Activated gamma-delta T cell (primary cell): ENCODE measurements at regions not wholly inside any gene's neighbourhood (a gene's known extent, or its start where the extent isn't known, plus 50 kb on each side); places are given as distances from the start of the nearest gene placed in this dataset.

ENCODE experiments used
- DNase-seq: peaks from one replicate; lab custom pipeline; 2025; lab: John Stamatoyannopoulos, UW

DNA sequence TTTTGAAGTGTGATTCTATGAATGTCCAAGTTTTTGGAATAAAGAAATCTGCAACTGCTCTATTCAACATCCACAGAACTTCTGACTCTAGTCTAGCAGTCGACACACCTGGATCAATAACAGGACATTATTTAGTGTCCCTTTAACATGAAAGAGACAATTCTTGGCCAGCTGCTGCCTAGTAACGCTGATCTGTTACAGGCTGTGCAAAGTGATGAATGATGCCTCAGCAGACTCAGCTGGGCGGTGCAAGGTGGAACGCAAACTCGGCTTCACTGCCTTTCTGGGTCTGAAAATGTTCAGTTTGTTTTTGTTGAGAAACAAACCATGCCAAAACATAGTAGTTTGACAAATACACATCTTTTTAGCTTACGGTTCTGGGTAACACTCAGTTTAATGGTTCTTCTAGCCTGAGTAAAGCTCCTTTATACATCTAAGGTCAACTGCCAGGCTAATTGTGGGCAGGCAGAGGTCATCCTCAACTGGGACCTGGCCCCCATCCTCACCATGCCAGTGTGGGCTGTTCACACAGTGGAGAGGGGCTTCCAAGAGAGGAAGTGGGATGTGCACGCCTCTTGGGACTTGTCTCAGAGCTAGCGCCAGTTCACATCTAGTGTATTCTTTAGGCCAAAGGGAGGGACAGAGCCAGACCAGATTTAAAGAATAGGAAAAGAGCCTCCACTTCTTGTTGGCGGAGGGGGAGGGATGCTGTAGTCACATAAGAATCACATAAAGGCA, 879.7 kb downstream of the QKI start:
- DNase-seq, result no peak

GRCh38 chr6:164291224-164291623, 876.7 kb downstream of the QKI start:
- DNase-seq, result no peak

DNA sequence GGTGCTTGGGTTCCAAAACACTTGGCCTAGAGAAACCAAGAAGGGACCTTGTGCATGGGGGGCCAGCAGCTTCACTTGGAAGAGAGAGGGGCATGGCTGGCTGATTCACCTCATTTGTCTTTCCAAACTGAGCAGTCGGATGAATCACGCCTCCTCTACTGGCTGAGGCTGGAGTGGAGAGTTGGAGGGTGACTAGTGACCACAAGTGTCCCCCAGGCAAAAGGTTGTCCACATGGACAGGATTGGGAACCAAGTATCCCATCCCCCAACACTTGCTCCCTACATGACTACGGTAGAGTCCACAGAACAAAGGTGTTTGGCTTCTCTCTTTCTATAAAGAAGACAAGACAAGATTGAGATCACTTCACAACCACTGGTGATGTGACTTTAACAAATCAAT, 875.6 kb downstream of the QKI start:
- no peak for DNase-seq

DNA sequence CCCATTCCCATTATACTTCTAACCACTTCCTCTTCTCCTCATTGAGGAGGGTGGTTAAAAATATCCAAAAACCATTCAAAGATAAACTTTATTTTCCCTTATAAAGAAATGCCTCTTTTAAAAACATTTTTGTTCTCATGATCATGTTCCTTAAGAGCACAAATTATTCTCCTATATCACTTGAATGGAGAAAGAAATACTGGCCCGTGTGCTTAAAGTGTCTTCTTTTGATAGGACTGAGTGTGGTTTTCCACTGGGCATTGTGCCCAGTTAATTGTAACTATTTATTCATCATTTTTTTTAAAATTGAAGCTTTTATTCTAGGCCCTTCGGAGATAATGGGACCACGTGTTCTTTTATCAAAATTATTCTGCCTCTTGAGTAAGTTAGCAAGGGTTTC, 871.5 kb downstream of the QKI start:
- no peak for DNase-seq

GRCh38 chr6:164283574-164283973, 869.1 kb downstream of the QKI start:
- DNase-seq, result no peak

DNA sequence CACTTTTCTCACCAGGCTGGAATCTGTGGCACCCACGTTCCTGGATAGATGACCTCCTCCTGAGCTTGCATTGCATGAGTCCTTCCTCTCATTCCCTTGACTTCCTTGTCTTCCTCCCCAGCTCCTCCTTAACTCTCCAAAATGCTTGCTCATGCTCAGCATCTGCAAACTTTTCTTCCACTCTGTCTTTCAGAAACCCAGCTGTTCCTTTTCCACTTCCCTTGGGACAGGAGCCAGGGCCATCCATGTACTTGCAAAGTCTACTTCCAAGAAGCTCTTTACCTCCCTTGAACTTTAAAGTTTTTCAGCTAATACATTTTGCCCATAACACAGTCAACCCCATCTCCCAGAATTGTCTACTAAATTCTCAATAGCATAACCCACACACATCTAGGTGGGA, 861.7 kb downstream of the QKI start:
- DNase-seq, result no peak

DNA sequence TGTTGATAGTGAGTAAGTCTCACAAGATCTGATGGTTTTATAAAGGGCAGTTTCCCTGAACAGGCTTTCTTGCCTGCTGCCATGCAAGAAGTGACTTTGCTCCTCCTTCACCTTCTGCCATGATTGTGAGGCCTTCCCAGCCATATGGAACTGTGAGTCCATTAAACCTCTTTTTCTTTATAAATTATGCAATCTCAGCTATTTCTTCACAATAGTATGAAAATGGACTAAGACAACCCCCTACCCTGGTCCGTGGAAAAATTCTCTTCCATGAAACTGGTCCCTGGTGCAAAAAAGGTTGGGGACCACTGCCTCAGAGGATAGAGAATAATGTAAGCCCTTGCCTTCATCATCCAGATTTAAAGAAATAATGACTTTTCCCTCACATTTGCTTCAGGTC, 861.3 kb downstream of the QKI start:
- no peak for DNase-seq

- no peak for DNase-seq
These were observed 860.0 kb downstream of the QKI start for GRCh38 chr6:164274493-164274892.

DNA sequence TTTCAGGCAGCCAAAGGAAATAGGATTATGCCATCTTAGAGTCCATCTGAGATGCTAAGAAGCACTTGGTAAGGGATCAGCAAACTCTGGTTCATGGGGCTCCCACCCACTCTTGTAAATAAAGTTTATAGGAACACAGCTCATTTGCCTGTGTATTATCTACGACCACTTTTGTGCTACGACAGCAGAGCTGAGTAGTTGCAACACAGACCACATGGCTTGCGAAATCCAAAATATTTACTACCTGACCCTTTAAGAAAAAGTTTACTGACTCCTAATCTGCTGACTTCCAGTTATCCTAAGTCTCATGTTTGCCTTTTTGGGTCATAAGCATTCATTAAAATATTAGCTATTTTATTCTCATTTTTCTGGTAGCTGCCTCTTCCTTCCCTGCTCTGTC, 859.0 kb downstream of the QKI start:
- no peak for DNase-seq

DNA sequence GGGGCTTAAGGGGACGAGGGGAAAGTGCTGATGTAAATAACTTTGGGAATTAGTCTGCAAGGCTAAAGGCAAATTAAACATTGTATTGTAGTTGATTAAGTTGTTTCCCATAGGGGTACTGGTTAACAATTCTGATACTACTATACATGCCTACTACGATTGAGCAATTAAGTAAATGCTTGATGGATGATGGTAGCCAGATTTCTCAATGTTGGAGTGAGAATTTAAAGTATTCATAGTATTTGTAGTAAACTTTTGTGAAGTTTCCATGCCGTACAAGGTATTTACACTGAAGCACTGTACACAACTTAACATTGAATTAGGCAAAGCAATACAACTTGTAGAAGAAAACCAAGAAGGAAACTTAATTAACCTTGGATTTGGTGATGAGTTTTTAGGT, 852.3 kb downstream of the QKI start:
- no peak for DNase-seq

GRCh38 chr6:164262348-164262747, 847.8 kb downstream of the QKI start:
- DNase-seq, result no peak

GRCh38 chr6:164258421-164258820, 843.9 kb downstream of the QKI start:
- no peak for DNase-seq

GRCh38 chr6:164252948-164253347, 838.4 kb downstream of the QKI start:
- no peak for DNase-seq

DNA sequence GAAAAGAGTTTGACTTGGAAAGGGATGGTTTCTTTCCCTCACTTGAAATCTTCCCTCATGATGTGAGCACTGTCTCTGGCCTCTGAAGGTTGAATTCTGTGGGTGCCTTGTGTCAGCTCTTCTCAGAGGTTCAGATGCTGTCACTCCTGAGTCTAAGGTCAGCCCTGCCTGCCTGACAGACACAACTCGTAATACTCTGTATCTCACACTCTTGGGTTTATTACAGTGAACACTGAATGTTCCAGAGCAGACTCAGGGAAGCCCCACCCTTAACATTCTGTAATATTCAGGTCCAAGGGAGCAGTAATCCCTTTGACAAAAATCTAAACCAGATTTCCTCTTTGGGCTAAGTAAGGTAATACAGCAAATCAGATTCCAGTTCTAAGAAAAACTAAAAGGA, 837.8 kb downstream of the QKI start:
- no peak for DNase-seq

DNA sequence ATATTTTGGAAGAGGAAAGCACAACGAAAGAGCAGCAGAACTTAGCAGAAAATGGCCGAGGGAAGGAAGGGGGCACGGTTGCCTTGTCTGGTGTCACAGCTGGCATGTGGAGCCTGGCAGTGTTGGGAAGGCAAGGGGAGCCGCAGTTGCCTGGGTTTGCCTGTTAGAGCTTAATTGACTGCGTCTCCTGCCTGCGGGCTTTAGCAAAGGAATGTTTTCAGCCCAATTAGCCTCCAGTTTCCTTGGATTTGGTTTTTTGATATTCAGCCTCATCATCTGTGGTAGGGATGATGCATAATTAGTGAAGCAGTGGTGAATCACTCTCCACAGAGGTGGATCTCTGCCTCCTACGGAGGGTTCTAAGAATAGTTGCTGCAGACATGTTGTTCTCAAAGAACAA, 832.6 kb downstream of the QKI start:
- no peak for DNase-seq

- no peak for DNase-seq
These were observed 831.6 kb downstream of the QKI start for GRCh38 chr6:164246082-164246481.

DNA sequence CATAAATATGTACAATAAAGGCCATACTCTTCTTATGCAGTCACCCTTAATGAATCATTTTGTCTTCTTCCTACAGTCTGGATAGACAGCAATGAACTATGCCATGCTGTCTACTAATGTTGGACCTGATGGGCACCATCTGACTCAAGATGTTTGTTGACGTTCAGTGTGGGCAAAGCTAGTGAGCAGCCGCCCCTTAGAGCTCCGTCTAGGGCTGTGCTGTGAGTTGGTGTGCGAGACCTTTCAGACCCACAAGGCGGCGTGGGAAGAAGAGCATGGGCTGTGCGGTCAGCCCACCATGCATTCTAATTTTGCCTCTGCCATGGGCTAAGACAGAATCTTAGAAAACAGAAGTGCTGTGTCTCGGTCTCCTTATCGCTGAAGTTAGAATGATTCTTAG, 829.4 kb downstream of the QKI start:
- DNase-seq, result no peak

DNA sequence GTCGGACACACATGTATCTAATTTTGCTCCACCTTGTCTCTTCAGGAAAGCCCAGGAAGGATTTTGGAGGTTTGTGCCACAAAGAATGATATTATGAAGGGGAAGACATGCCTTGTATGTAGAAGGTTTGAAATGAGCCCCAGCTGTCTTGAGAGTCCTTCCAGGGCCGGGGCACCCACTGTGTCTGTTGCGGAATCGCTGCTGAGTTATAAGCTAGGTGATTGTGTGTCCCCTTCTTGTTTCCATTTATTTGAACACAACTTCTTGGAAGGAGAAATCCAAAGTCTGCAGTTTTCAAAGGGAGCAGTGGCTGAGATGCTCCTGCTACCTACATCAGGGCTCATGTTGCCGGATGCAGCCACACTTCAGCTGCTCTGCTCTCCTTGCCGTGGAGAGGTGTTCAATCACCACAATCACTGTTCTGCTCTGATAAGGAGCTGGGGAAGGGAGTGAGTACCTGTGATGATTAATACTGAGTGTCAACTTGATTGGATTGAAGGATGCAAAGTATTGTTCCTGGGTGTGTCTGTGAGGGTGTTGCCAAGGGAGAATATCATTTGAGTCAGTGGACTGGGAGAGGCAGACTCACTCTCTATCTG, 828.6 kb downstream of the QKI start:
- DNase-seq, result no peak

GRCh38 chr6:164230804-164231203, 816.3 kb downstream of the QKI start:
- no peak for DNase-seq

- no peak for DNase-seq
These were observed 815.7 kb downstream of the QKI start for GRCh38 chr6:164230259-164230658.

GRCh38 chr6:164229716-164230115, 815.2 kb downstream of the QKI start:
- no peak for DNase-seq

DNA sequence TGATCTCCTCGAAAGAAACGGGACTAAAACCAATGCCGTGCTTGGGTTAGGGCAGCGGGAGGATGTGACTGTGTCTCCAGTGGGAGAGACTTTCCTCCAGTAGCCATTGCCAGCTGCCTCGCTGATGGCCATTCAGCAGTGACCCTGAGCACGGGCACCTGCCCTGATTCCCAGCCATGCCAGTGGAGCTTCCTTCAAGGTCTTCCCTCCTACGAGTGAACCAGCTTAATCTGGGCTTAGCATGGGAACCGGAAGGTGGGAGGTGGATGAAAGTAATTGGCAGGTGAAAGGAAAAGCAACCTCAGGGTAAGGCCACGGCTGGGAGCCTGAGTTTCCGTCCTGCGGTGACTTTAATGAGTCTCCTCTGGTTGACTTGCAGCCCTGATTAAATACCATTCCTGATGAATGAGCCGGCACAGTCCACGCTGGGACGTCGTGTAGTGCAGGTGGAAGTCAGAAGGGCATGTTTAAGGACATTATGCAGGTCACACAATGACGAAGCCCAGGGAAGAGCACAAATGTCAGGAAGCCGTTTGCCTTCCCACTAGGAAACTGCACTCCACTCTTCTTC, 813.5 kb downstream of the QKI start:
- DNase-seq, result no peak

DNA sequence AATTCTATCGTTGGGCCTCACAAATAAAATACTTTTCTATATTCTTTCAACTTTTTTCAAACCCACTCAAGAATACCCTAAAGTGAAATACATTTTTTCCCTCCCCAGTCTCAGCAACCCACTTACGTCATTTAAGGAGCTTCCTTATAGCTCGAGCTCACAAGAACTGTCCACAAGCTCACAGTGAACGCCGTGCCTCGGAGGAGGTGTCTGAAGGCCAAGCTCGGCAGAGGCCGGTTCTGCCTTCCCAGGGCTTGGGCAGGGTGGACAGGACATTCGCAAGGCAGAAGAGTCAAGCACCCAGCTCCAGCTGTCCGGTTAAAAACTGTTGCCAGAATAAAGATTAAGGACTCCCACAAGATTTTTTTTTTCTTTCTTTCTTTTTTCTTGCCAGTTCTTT, 802.3 kb downstream of the QKI start:
- DNase-seq, result no peak

GRCh38 chr6:164216368-164216767, 801.9 kb downstream of the QKI start:
- no peak for DNase-seq
